OCI-LY1 (cell line): ENCODE measurements at regions not wholly inside any gene's neighbourhood (a gene's known extent, or its start where the extent isn't known, plus 50 kb on each side); places are given as distances from the start of the nearest gene placed in this dataset.

ENCODE experiments used
- EZH2 ChIP-seq: fragments of 200-600 bp; sonication (generic), shearing (Covaris generic); IDR thresholded peaks from 2 replicates; pipeline ENCODE4 v1.8.0; 2017; ENCODE audit warnings: borderline replicate concordance, mixed run types, mild to moderate bottlenecking, antibody characterized with exemption, low read length, moderate library complexity, mixed read lengths
- TF ChIP-seq, protein P1 (sequence below): fragments of 200-600 bp; sonication (generic), shearing (Covaris generic); IDR thresholded peaks from 2 replicates; pipeline ENCODE4 v1.5.1; 2017; ENCODE audit warnings: mild to moderate bottlenecking, antibody characterized with exemption, low read length, moderate library complexity, mixed read lengths

- TF ChIP-seq, protein P1, sequence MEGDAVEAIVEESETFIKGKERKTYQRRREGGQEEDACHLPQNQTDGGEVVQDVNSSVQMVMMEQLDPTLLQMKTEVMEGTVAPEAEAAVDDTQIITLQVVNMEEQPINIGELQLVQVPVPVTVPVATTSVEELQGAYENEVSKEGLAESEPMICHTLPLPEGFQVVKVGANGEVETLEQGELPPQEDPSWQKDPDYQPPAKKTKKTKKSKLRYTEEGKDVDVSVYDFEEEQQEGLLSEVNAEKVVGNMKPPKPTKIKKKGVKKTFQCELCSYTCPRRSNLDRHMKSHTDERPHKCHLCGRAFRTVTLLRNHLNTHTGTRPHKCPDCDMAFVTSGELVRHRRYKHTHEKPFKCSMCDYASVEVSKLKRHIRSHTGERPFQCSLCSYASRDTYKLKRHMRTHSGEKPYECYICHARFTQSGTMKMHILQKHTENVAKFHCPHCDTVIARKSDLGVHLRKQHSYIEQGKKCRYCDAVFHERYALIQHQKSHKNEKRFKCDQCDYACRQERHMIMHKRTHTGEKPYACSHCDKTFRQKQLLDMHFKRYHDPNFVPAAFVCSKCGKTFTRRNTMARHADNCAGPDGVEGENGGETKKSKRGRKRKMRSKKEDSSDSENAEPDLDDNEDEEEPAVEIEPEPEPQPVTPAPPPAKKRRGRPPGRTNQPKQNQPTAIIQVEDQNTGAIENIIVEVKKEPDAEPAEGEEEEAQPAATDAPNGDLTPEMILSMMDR = no peak
- TF ChIP-seq EZH2 = no peak
These were observed 313.0 kb downstream of the BRD1 start for GRCh38 chr22:49514641-49515040.
